Adrenal gland (tissue), 5 donors: ENCODE measurements at regions not wholly inside any gene's neighbourhood (a gene's known extent, or its start where the extent isn't known, plus 50 kb on each side); places are given as distances from the start of the nearest gene placed in this dataset.

Experiments used
- POLR2A ChIP-seq, 2 donors: fragments of 450-650 bp; IDR thresholded peaks; one replicate each; pipeline ENCODE4 v1.6.1; 2017; ENCODE audit warnings: antibody characterized with exemption in 2 of 2, mild to moderate bottlenecking in 2 of 2, moderate library complexity in 1 of 2
- TF ChIP-seq, protein P1 (sequence below), 6 experiments: fragments of 450-650 bp in 4 of 6; fragments of 200-600 bp in 2 of 6; sonication (generic) in 1 of 6; IDR thresholded peaks; 1 replicate in 5 of 6; 2 replicates in 1 of 6; pipeline versions ENCODE4 v1.5.1 to v1.8.0; 2016 to 2021; ENCODE audit warnings: antibody characterized with exemption in 6 of 6, mild to moderate bottlenecking in 2 of 6, moderate library complexity in 1 of 6
- donor health status: DM: no; HTN: no; CAD: no.

DNA sequence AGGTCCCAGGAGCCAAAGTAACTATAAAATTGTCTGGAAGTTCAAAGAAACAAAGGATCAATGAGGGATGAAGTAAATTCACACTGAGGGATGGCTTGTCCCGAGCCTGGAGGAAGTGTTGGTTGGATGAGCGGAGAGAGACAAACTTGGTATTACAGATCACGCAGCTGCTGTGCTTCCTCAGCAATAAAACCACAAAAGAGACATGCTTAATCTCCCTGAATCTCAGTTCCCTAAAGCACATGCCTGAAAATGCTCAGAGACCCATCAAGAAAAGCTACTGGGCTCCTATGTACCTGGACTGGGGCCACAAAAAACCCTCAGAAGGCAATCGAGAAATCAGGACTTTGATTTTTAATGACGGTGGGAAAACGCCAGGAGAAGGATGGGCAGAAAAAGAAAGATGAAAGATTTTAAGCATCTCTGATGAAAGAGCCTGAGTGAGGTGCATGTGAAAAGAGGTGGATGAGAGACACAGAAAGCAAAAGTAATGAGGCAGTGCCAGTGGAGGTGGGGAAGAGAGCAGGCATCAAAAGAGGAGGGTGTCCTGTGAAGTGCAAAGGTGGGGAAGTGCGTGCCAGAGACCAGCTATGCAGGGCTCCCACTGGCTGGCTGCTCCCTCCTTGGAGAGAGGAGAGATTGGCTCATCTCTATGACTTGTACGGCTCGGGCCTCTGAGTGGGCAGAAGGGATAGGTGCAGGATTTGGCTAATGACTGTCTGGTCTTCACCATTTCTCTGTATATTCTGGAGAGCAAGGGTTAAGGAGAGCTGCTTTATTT lies 143.7 kb downstream of the ABCC12 start:
- TF ChIP-seq, protein P1, sequence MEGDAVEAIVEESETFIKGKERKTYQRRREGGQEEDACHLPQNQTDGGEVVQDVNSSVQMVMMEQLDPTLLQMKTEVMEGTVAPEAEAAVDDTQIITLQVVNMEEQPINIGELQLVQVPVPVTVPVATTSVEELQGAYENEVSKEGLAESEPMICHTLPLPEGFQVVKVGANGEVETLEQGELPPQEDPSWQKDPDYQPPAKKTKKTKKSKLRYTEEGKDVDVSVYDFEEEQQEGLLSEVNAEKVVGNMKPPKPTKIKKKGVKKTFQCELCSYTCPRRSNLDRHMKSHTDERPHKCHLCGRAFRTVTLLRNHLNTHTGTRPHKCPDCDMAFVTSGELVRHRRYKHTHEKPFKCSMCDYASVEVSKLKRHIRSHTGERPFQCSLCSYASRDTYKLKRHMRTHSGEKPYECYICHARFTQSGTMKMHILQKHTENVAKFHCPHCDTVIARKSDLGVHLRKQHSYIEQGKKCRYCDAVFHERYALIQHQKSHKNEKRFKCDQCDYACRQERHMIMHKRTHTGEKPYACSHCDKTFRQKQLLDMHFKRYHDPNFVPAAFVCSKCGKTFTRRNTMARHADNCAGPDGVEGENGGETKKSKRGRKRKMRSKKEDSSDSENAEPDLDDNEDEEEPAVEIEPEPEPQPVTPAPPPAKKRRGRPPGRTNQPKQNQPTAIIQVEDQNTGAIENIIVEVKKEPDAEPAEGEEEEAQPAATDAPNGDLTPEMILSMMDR (IDR thresholded peaks at IDR 0.05): no peak
- TF ChIP-seq POLR2A (IDR thresholded peaks at IDR 0.05): no peak
